ENCODE measurements at regions not wholly inside any gene's neighbourhood (a gene's known extent, or its start where the extent isn't known, plus 50 kb on each side); places are given as distances from the start of the nearest gene placed in this dataset.

GRCh38 chr7:152947686-152948085, 188.1 kb downstream of the ACTR3B start:
- Histone ChIP-seq H3K9me3 (no peaks in the 10 kb centered on the region), H3K27me3 (no peaks in the 10 kb centered on the region), H3K36me3 (no peaks in the 10 kb centered on the region), H3K4me1 (peaks cover 0 to 12% (median 2%) of the 10 kb centered on the region in 4 donors), H3K27ac (no peak overlapping the region), H3K4me3 (no peak overlapping the region)
- TF ChIP-seq POLR2AphosphoS5 (IDR thresholded peaks at IDR 0.05) (no peak), EP300 (IDR thresholded peaks at IDR 0.05; ENCODE audit: low read depth) (no peak), CTCF (IDR thresholded peaks at IDR 0.05) (no peak), POLR2A (IDR thresholded peaks at IDR 0.05) (no peak)
- intact Hi-C loops (cut with DNase I; ENCODE audit: low total_unique reads) (no loop called here), in situ Hi-C loops (cut with MboI; ENCODE audit: low pct_ligation_motif_present in 1 of 4, low pct_unique_long_range_greater_than_20kb in 1 of 4, low sequenced_read_pairs in 3 of 4) (no loop called here)
- no peak for DNase-seq
- 20 to 36% methylated on average over 1 of the region's 1 CpG for WGBS, 2 donors (ENCODE audit: low coverage in 1 of 2)

GRCh38 chr7:152949253-152949652, 189.7 kb downstream of the ACTR3B start:
- no peak overlapping the region for H3K27ac ChIP-seq
- H3K4me3 ChIP-seq = no peak overlapping the region
- intact Hi-C loops (cut with DNase I; ENCODE audit: low total_unique reads) (no loop called here), in situ Hi-C loops (cut with MboI; ENCODE audit: low pct_ligation_motif_present in 1 of 4, low pct_unique_long_range_greater_than_20kb in 1 of 4, low sequenced_read_pairs in 3 of 4) (no loop called here)
- no peaks in the 10 kb centered on the region for H3K36me3 ChIP-seq
- H3K4me1 ChIP-seq = peaks cover 0 to 12% (median 2%) of the 10 kb centered on the region in 4 donors
- WGBS, 2 donors (ENCODE audit: low coverage in 1 of 2) = 10 to 35% methylated on average over 3 of the region's 3 CpGs
- no peaks in the 10 kb centered on the region for H3K27me3 ChIP-seq
- DNase-seq = no peak
- H3K9me3 ChIP-seq = no peaks in the 10 kb centered on the region
- no peak for TF ChIP-seq EP300 (IDR thresholded peaks at IDR 0.05; ENCODE audit: low read depth)
- no peak for TF ChIP-seq POLR2A (IDR thresholded peaks at IDR 0.05)
- peak in 1 of 3 donors; percentile 13 for TF ChIP-seq POLR2AphosphoS5 (IDR thresholded peaks at IDR 0.05)
- no peak for TF ChIP-seq CTCF (IDR thresholded peaks at IDR 0.05)

GRCh38 chr7:152949790-152950189, 190.2 kb downstream of the ACTR3B start:
- TF ChIP-seq EP300 (IDR thresholded peaks at IDR 0.05; ENCODE audit: low read depth) = no peak
- no peak for TF ChIP-seq POLR2A (IDR thresholded peaks at IDR 0.05)
- no peak for TF ChIP-seq CTCF (IDR thresholded peaks at IDR 0.05)
- TF ChIP-seq POLR2AphosphoS5 (IDR thresholded peaks at IDR 0.05) = no peak
- intact Hi-C loops (cut with DNase I; ENCODE audit: low total_unique reads) (no loop called here), in situ Hi-C loops (cut with MboI; ENCODE audit: low pct_ligation_motif_present in 1 of 4, low pct_unique_long_range_greater_than_20kb in 1 of 4, low sequenced_read_pairs in 3 of 4) (no loop called here)
- WGBS, 2 donors (ENCODE audit: low coverage in 1 of 2) = 46 to 67% methylated on average over 1 to 4 of the region's 4 CpGs
- no peak overlapping the region for H3K4me3 ChIP-seq
- DNase-seq = no peak
- no peaks in the 10 kb centered on the region for H3K27me3 ChIP-seq
- H3K9me3 ChIP-seq = no peaks in the 10 kb centered on the region
- no peak overlapping the region for H3K27ac ChIP-seq
- no peaks in the 10 kb centered on the region for H3K36me3 ChIP-seq
- H3K4me1 ChIP-seq = peaks cover 0 to 12% (median 2%) of the 10 kb centered on the region in 4 donors

GRCh38 chr7:152956006-152956405, 196.5 kb downstream of the ACTR3B start:
- Histone ChIP-seq H3K27ac (no peak overlapping the region), H3K36me3 (no peaks in the 10 kb centered on the region), H3K27me3 (no peaks in the 10 kb centered on the region), H3K4me3 (no peak overlapping the region), H3K4me1 (no peaks in the 10 kb centered on the region), H3K9me3 (no peaks in the 10 kb centered on the region)
- in situ Hi-C loops (cut with MboI; ENCODE audit: low pct_ligation_motif_present in 1 of 4, low pct_unique_long_range_greater_than_20kb in 1 of 4, low sequenced_read_pairs in 3 of 4) (no loop called here), intact Hi-C loops (cut with DNase I; ENCODE audit: low total_unique reads) (no loop called here)
- TF ChIP-seq EP300 (IDR thresholded peaks at IDR 0.05; ENCODE audit: low read depth) (no peak), POLR2AphosphoS5 (IDR thresholded peaks at IDR 0.05) (no peak), CTCF (IDR thresholded peaks at IDR 0.05) (no peak), POLR2A (IDR thresholded peaks at IDR 0.05) (no peak)
- DNase-seq = no peak
- 64 to 71% methylated on average over 4 of the region's 4 CpGs for WGBS, 2 donors (ENCODE audit: low coverage in 1 of 2)
